ENCODE measurements at regions not wholly inside any gene's neighbourhood (a gene's known extent, or its start where the extent isn't known, plus 50 kb on each side); places are given as distances from the start of the nearest gene placed in this dataset.

DNA sequence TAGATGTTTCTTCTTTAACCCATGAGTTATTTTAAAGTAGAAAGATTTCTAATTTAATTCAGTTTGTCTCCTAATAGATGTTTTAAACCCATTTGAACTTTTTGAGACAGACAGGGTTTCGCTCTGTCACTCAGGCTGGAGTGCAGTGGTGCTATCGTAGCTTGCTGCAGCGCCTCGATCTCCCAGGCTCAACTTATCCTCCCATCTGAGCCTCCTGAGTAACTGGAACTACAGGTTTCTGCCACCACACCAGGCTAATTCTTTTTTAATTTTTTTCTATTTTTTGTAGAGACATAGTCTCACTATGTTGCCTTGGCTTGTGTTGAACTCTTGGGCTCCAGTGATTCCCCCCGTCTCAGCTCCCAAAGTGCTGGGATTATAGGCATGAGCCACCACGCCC lies 53.0 kb upstream of the RAB18 start:
- TF ChIP-seq, protein P1, sequence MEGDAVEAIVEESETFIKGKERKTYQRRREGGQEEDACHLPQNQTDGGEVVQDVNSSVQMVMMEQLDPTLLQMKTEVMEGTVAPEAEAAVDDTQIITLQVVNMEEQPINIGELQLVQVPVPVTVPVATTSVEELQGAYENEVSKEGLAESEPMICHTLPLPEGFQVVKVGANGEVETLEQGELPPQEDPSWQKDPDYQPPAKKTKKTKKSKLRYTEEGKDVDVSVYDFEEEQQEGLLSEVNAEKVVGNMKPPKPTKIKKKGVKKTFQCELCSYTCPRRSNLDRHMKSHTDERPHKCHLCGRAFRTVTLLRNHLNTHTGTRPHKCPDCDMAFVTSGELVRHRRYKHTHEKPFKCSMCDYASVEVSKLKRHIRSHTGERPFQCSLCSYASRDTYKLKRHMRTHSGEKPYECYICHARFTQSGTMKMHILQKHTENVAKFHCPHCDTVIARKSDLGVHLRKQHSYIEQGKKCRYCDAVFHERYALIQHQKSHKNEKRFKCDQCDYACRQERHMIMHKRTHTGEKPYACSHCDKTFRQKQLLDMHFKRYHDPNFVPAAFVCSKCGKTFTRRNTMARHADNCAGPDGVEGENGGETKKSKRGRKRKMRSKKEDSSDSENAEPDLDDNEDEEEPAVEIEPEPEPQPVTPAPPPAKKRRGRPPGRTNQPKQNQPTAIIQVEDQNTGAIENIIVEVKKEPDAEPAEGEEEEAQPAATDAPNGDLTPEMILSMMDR (IDR thresholded peaks at IDR 0.05; ENCODE audit: low read depth, low read length, poor library complexity, severe bottlenecking), result no peak
- no peak for TF ChIP-seq EZH2phosphoT487 (IDR thresholded peaks at IDR 0.05; ENCODE audit: borderline replicate concordance, low read length)

Data from DOHH2 (cell line).